Fibroblast of lung (primary cell): ENCODE measurements at regions not wholly inside any gene's neighbourhood (a gene's known extent, or its start where the extent isn't known, plus 50 kb on each side); places are given as distances from the start of the nearest gene placed in this dataset.

Experiments
- DNase-seq, 2 donors: peaks; one replicate each; pipeline versions ENCODE4 v3.0.0 to v3.0.0-alpha.2; 2010; ENCODE audit warnings: low read depth in 2 of 2
- H2AFZ ChIP-seq: 2 replicates; pipeline ENCODE4 v1.5.1; 2012; ENCODE audit warnings: low read length, control low read depth, inconsistent platforms
- H3K27ac ChIP-seq: 2 replicates; pipeline ENCODE4 v1.5.1; 2011; ENCODE audit warnings: low read length, control low read depth; ENCODE audit not compliant: insufficient read depth
- H3K27me3 ChIP-seq: 2 replicates; pipeline ENCODE4 v1.5.1; 2011; ENCODE audit warnings: mild to moderate bottlenecking, low read length; ENCODE audit not compliant: control insufficient read depth, insufficient read depth
- H3K36me3 ChIP-seq: 2 replicates; pipeline ENCODE4 v1.5.1; 2011; ENCODE audit warnings: low read length; ENCODE audit not compliant: control insufficient read depth, insufficient read depth
- H3K4me1 ChIP-seq: 2 replicates; pipeline ENCODE4 v1.5.1; 2011; ENCODE audit warnings: low read length; ENCODE audit not compliant: control insufficient read depth, insufficient read depth; ENCODE audit errors: extremely low read depth
- H3K4me2 ChIP-seq: 2 replicates; pipeline ENCODE4 v1.5.1; 2011; ENCODE audit warnings: low read length, control low read depth; ENCODE audit not compliant: insufficient read depth; ENCODE audit errors: extremely low read depth
- H3K4me3 ChIP-seq, 4 experiments: fragments of 200-600 bp in 1 of 4; sonication (generic) in 1 of 4; replicated peaks in 1 of 4; 2 replicates each; pipeline ENCODE4 v1.5.1; 2011 to 2016; ENCODE audit warnings: low read length in 4 of 4, low read depth in 3 of 4, mild to moderate bottlenecking in 3 of 4, control low read depth in 2 of 4, inconsistent platforms in 1 of 4, mixed read lengths in 1 of 4; ENCODE audit not compliant: insufficient read depth in 1 of 4; ENCODE audit errors: control extremely low read depth in 1 of 4
- H3K79me2 ChIP-seq: 2 replicates; pipeline ENCODE4 v1.5.1; 2012; ENCODE audit warnings: mild to moderate bottlenecking, low read length, inconsistent platforms; ENCODE audit not compliant: control insufficient read depth, insufficient read depth
- H3K9ac ChIP-seq: 2 replicates; pipeline ENCODE4 v1.5.1; 2011; ENCODE audit warnings: mild to moderate bottlenecking, low read length, control low read depth; ENCODE audit not compliant: insufficient read depth
- H3K9me3 ChIP-seq: 2 replicates; pipeline ENCODE4 v1.5.1; 2012; ENCODE audit warnings: low read depth, low read length; ENCODE audit not compliant: control insufficient read depth, insufficient read depth
- H4K20me1 ChIP-seq: 2 replicates; pipeline ENCODE4 v1.5.1; 2011; ENCODE audit warnings: low read length; ENCODE audit not compliant: control insufficient read depth, insufficient read depth; ENCODE audit errors: extremely low read depth
- CTCF ChIP-seq, 2 donors: IDR thresholded peaks in 1 of 2; conservative IDR thresholded peaks in 1 of 2; 1 replicate in 1 of 2; 2 replicates in 1 of 2; pipeline ENCODE4 v1.5.1; 2011 to 2012; ENCODE audit warnings: low read length in 2 of 2, control low read depth in 1 of 2, inconsistent platforms in 1 of 2, low read depth in 1 of 2, mild to moderate bottlenecking in 1 of 2
- EZH2 ChIP-seq: IDR thresholded peaks from 2 replicates; pipeline ENCODE4 v1.5.1; 2012; ENCODE audit warnings: low read length, control low read depth, mild to moderate bottlenecking; ENCODE audit errors: missing control alignments

- Histone ChIP-seq H3K79me2 (no peaks in the 10 kb centered on the region), H3K4me1 (no peaks in the 10 kb centered on the region), H3K4me3 (no peak overlapping the region), H3K27me3 (no peaks in the 10 kb centered on the region), H2AFZ (no peak overlapping the region), H3K9me3 (no peaks in the 10 kb centered on the region), H3K9ac (no peak overlapping the region), H3K27ac (no peak overlapping the region), H4K20me1 (no peaks in the 10 kb centered on the region), H3K36me3 (no peaks in the 10 kb centered on the region), H3K4me2 (no peak overlapping the region)
- DNase-seq: peak in 1 of 2 donors; percentile 23
- TF ChIP-seq EZH2 (no peak), CTCF (conservative IDR thresholded peaks at IDR 0.05 in 1 of 2, IDR thresholded peaks at IDR 0.05 in 1 of 2; ENCODE audit: low read depth in 1 of 2, low read length in 2 of 2) (no peak)
Measured at GRCh38 chrX:129235903-129236302, 287.4 kb downstream of the SMARCA1 start.

GRCh38 chrX:129233786-129234185 is 289.5 kb downstream of the SMARCA1 start:
- Histone ChIP-seq H4K20me1 (no peaks in the 10 kb centered on the region), H3K4me2 (no peak overlapping the region), H3K4me3 (no peak overlapping the region), H3K27me3 (no peaks in the 10 kb centered on the region), H3K4me1 (no peaks in the 10 kb centered on the region), H3K27ac (no peak overlapping the region), H3K9ac (no peak overlapping the region), H3K9me3 (no peaks in the 10 kb centered on the region), H2AFZ (no peak overlapping the region), H3K36me3 (no peaks in the 10 kb centered on the region), H3K79me2 (no peaks in the 10 kb centered on the region)
- TF ChIP-seq EZH2 (no peak), CTCF (conservative IDR thresholded peaks at IDR 0.05 in 1 of 2, IDR thresholded peaks at IDR 0.05 in 1 of 2; ENCODE audit: low read depth in 1 of 2, low read length in 2 of 2) (no peak)
- DNase-seq: peak in 1 of 2 donors; percentile 71

DNA sequence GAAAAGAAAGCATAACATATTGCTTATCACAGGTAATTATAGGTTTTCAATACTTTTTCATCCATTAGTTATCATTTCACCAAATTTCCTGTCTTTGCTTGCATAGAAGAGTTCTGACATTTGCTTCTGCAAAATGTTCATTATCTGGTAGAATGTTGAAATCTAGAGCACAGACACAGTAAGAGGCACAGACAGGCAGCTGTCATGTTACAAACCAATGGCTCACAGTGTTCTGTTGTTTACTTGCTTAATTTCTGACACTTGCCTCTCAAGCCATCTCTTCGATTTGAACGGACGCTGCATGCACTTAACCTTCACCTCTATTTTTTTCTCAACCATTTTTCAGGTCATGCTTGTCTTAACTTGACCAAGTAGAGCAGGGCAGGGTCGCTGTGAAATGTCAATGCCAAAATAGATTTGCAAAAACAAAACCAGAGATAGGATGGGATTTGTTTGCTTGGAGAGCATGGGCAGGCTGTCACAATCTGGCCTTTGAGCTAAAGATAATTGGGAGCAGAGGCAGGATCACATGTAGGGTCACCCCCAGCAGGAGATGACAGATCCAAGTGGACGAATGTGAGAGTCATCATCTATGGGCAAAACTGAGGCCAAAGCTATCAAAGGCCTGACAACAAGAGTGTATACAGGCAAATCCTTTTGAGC is 292.3 kb downstream of the SMARCA1 start:
- no peaks in the 10 kb centered on the region for H3K9me3 ChIP-seq
- no peaks in the 10 kb centered on the region for H4K20me1 ChIP-seq
- H2AFZ ChIP-seq: no peak overlapping the region

More for the DNA sequence above, 292.3 kb downstream of the SMARCA1 start:
- TF ChIP-seq CTCF (conservative IDR thresholded peaks at IDR 0.05 in 1 of 2, IDR thresholded peaks at IDR 0.05 in 1 of 2; ENCODE audit: low read depth in 1 of 2, low read length in 2 of 2) (no peak), EZH2 (no peak)
- H3K27me3 ChIP-seq: no peaks in the 10 kb centered on the region
- DNase-seq: no peak
- H3K4me1 ChIP-seq: no peaks in the 10 kb centered on the region
- no peak overlapping the region for H3K4me2 ChIP-seq
- no peak overlapping the region for H3K27ac ChIP-seq
- H3K79me2 ChIP-seq: no peaks in the 10 kb centered on the region
- no peaks in the 10 kb centered on the region for H3K36me3 ChIP-seq
- no peak overlapping the region for H3K9ac ChIP-seq
- H3K4me3 ChIP-seq: no peak overlapping the region
